Motor neuron (in vitro differentiated cells): ENCODE measurements at regions not wholly inside any gene's neighbourhood (a gene's known extent, or its start where the extent isn't known, plus 50 kb on each side); places are given as distances from the start of the nearest gene placed in this dataset.

Experiments used
- ATAC-seq, 8 experiments: fragments of 200-7000 bp; cut with Tn5 transposase; replicated peaks in 6 of 8; 2 replicates each; pipeline ENCODE4 v1.8.0; 2021; ENCODE audit warnings: mild to moderate bottlenecking in 8 of 8, moderate library complexity in 8 of 8
- H3K27ac ChIP-seq, 2 donors: fragments of 250-450 bp; sonication (Bioruptor Pico); 2 replicates each; pipeline ENCODE4 v1.9.0; 2021; ENCODE audit warnings: antibody characterized with exemption in 2 of 2, mild to moderate bottlenecking in 2 of 2, moderate library complexity in 1 of 2
- H3K4me1 ChIP-seq, 2 donors: fragments of 250-450 bp; sonication (Bioruptor Pico); replicated peaks in 1 of 2; 2 replicates each; pipeline ENCODE4 v1.6.1; 2021; ENCODE audit warnings: antibody characterized with exemption in 2 of 2, mild to moderate bottlenecking in 2 of 2, moderate library complexity in 1 of 2
- H3K4me3 ChIP-seq, 5 donors: fragments of 250-450 bp; sonication (Bioruptor Pico); 2 replicates each; pipeline ENCODE4 v1.9.0; 2021; ENCODE audit warnings: antibody characterized with exemption in 5 of 5, mild to moderate bottlenecking in 5 of 5, moderate library complexity in 4 of 5
- WGBS, 10 experiments: fragments of 450-650 bp; shearing (Covaris generic); methylation state at CpG; one replicate each; pipeline ENCODE4 v1.0.0; 2022; 5-methylcytosine and 5-hydroxymethylcytosine counted together
- in situ Hi-C, 9 experiments: fragments of 400-800 bp; cut with MboI; loops; one replicate each; pipeline ENCODE4 v1.15.0; 2021; ENCODE audit warnings: low sequenced_read_pairs in 9 of 9, low pct_unique_long_range_greater_than_20kb in 2 of 9; ENCODE audit not compliant: unreplicated experiment in 9 of 9

DNA sequence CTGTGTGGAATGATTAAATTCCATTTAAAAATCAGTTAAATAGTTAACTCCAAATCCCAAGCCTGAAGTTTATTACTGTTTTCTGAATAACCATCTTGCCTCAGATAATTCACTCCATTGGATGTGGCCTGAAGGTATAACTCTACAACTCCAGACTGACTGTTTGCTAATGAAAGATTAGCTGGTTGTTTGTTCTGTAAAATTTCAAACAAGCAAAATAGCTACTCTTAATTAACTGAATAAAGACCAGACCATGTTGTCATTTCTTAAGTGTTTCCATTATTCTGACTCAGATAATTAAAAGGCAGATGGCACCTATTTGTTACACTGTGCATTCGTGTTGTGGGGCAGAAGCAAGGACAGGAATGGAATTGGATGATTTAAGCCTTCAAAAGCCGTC is 78.5 kb upstream of the DDIT4L start:
- 8 to 100% (median 75%) methylated on average over 1 to 2 of the region's 2 CpGs; no CpG with 5 or more reads in 1 of the 10 experiments for WGBS, 10 experiments
- H3K4me3 ChIP-seq: no peak overlapping the region
- in situ Hi-C loops: no loop called here
- H3K27ac ChIP-seq: no peak overlapping the region
- no peak for ATAC-seq
- H3K4me1 ChIP-seq: no peaks in the 10 kb centered on the region

DNA sequence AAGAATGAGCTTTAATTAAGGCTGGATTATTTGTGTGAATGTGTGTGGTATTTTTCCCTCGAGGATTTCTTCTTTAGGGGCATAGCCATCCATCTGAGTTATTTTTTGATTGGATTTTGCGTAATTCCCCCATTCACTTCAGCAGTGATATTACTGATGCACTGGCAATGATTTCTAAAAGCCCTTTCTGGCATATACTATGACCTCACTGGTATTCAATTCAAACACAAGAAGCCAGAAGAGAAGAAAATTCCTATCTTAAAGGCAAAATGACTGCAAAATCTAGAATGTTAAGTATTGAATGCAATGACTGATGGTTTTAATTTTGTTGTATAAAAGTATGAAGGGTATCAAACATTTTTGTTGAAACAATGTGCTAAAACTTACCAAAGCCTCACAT is 71.1 kb upstream of the DDIT4L start:
- Histone ChIP-seq H3K4me3 (no peak overlapping the region), H3K27ac (no peak overlapping the region), H3K4me1 (no peaks in the 10 kb centered on the region)
- in situ Hi-C loops: no loop called here
- WGBS, 10 experiments: 13 to 83% (median 59%) methylated on average over 1 to 2 of the region's 2 CpGs
- ATAC-seq: no peak

DNA sequence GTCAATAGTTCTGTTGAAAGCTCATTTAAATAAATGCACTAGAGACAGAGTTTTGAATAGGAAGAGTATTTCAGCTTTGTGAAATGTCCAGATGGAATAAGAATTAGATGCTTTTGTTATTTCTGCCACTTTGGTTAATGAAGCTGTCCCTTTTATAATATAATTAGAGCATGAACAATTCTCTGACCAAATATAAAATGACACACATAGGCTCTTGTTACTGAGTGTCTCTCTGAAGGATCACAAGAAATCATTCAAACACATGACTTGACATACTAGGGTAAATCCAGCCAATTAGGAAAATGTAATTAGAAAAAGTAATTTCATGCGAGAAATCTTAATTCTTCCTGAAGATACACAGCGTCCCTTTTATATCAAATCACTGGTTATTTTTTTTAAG is 68.4 kb upstream of the DDIT4L start:
- WGBS, 10 experiments: 41 to 100% (median 86%) methylated on average over 1 to 2 of the region's 2 CpGs
- Histone ChIP-seq H3K4me3 (no peak overlapping the region), H3K4me1 (no peaks in the 10 kb centered on the region), H3K27ac (no peak overlapping the region)
- ATAC-seq: no peak
- in situ Hi-C loops: no loop called here

DNA sequence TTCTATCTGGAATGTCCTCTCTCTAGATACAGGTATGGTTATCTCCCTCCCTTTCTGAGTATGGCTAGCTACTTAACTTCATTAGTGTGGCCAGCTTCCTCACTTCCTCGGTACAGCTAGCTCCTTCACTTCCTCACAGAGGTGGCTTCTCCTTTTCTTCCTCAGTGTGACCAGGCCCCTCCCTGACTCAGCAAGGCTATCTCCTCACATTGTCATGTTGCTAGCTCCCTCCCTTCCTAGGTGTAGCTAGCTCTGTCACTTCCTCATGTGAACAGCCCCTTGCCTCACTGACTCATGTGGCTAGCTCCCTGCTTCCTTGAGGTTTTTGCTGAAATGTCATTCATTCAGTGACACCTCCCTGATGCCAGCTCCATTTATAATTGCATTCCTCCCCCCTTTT is 67.3 kb upstream of the DDIT4L start:
- in situ Hi-C loops: no loop called here
- Histone ChIP-seq H3K27ac (no peak overlapping the region), H3K4me1 (no peaks in the 10 kb centered on the region), H3K4me3 (no peak overlapping the region)
- 60 to 88% (median 79%) methylated on average over 1 of the region's 1 CpG; no CpG with 5 or more reads in 4 of the 10 experiments for WGBS, 10 experiments
- ATAC-seq: peak in 2 of 8 experiments; percentile 31 to 45

DNA sequence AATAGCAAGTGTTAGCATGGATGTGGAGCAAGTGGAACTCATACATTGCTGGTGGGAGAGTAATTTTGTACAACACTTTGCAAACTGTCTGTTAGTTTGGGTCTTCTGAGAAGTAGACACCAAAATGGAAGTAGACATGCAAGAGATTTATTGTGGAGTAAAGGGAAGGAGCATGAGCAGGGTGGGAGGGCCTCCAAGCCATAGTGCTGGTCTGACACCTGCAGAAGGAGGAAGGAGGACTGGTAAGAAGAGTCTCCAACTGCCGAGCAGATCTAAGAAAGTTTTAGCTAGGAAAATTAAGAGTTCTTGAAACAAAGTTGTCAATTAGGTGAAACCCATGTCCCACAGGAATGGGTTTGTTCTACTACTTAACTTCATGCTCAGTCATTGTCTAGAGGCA is 64.0 kb upstream of the DDIT4L start:
- 80 to 100% (median 100%) methylated on average over 1 of the region's 1 CpG; no CpG with 5 or more reads in 3 of the 10 experiments for WGBS, 10 experiments
- Histone ChIP-seq H3K4me3 (no peak overlapping the region), H3K4me1 (no peaks in the 10 kb centered on the region), H3K27ac (no peak overlapping the region)
- in situ Hi-C loops: no loop called here
- ATAC-seq: no peak

DNA sequence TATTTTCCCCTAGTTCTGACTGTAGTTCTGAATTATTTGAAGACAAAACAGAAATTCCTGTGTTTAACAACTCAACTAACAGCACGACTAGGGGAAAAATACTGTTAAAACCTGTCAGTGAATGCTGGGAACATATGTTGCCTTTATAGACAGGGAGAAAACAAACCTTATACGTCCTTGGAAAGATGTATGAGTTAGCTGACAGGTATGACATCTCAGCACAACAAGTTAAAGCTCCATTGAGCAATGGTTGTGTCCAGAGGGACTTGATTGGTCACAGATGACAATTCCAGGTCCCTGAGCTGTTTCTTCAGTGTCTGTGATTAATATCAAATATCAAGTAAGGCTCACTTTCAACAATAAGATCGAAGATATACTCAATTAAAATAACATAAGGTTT is 58.2 kb upstream of the DDIT4L start:
- H3K4me1 ChIP-seq: no peaks in the 10 kb centered on the region
- ATAC-seq: no peak
- no peak overlapping the region for H3K4me3 ChIP-seq
- in situ Hi-C loops: no loop called here
- H3K27ac ChIP-seq: no peak overlapping the region
- WGBS, 10 experiments: 6 to 71% (median 40%) methylated on average over 1 to 3 of the region's 3 CpGs

DNA sequence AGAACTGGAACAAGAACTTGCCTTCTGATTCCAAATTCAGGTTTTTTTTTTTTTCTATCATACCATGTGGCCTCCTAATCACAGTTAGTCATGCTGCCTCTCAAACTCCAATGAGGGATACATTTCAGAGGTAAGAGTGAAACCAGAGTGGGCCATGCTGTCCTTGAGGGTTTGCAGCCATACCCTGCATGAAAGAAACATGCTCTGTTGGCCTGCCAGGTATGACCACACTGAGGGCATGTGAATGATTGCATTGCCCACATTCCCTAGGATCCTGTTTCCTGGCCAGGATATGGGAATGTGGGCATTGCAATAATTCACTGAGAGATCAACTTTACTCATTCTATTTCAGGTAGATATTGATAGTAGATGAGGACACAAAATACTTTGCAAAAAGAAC is 56.4 kb upstream of the DDIT4L start:
- Histone ChIP-seq H3K4me1 (no peaks in the 10 kb centered on the region), H3K27ac (no peak overlapping the region), H3K4me3 (no peak overlapping the region)
- no peak for ATAC-seq
- in situ Hi-C loops: no loop called here

DNA sequence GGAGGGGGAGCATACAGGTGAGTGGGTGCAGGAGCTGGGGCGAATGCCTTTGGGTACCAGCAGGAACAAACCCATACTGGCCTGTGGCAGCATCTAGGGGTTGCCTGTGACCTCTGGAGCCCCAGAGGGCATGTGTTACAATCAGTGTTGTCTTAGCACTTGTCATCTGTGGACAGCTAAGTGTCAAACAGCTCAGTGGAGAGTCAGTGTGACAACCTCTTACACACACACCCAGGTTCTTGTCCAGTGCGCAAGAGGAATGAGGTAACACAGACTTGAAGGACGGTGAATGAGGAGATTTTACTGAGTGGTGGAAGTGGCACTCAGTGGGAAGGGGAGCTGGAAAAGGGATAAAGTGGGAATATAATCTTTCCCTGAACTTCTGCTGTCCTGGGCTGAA is 54.1 kb upstream of the DDIT4L start:
- Histone ChIP-seq H3K27ac (no peak overlapping the region), H3K4me1 (no peaks in the 10 kb centered on the region), H3K4me3 (no peak overlapping the region)
- ATAC-seq: no peak
- in situ Hi-C loops: no loop called here
- WGBS, 10 experiments: 33 to 90% (median 60%) methylated on average over 1 to 2 of the region's 3 CpGs; no CpG with 5 or more reads in 5 of the 10 experiments
